ENCODE measurements at regions not wholly inside any gene's neighbourhood (a gene's known extent, or its start where the extent isn't known, plus 50 kb on each side); places are given as distances from the start of the nearest gene placed in this dataset.
"Not testable (repeated sequence)": the region's sequence is repeated elsewhere in the genome, so short reads cannot be mapped to it uniquely, and the experiment has no call there.

DNA sequence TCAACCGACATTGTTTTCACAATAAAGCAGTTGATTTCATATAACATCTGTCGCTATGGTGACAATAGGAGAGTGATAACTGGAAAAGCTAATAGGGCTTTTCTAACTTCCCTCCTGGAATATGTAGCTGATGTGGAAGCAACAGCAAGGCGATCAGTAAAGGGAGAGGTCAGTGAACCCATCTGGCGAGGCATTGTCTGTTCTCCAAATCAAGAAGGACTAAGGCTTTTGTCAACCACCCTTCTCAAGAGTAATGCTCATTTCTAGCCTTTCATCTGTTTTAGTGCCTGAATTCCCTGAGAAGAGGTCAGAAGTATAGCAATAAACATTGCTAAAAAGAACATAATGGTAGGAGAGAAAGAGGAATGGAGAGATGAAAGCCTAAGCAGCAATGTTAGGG is 201.3 kb downstream of the AKAP7 start:
- no peak for DNase-seq

DNA sequence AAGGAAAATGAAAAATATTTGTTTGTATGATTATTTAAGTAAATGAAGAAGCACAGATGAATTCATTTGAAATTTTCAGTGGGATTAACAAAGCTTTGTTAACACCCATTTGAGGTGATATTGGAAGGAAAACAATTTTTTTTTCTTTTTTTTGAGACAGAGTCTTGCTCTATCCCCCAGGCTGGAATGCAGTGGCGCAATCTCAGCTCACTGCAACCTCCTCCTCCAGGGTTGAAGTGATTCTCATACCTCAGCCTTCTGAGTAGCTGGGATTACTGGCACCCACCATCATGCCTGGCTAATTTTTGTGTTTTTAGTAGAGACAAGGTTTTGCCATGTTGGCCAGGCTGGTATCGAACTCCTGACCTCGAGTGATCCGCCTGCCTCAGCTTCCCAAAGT is 211.6 kb downstream of the AKAP7 start:
- not testable (repeated sequence) for DNase-seq

DNA sequence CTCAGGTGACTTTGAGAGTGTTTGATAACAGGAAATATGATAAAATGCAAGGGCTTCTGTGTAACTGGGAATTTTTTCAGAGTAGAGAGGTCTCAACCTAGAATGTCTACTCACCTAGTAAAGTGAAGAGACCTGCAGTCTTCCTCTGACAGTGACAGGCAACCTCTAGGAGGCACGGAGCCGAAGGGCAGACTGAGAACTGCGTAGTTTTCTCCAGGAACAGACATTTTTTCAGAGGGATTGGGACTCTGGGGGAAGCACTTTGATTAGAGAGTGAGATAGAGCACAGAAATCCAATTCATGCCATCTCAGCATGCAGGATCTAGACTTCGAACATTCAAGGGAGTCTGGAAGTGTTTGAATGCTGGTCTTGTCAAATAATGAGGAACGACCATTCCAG is 213.3 kb downstream of the AKAP7 start:
- DNase-seq, result no peak

DNA sequence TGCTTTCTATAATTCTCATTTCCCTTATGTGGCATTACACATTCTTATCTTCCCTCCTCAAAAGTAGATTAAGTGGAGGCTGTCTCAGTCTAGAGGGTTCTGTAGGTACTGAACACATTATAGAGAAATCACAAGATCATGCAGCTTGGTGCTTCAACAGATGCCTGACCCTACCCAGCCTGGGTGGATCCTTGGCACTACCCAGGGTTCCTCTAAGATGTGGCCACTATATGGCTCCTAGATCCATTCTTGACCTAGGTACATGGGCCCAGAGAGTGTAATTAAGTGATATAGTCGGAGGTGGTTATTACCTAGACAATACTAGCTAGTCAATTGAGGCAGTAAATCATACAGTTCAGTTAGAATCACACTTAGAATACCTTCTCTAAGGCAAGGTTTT is 213.9 kb downstream of the AKAP7 start:
- no peak for DNase-seq

DNA sequence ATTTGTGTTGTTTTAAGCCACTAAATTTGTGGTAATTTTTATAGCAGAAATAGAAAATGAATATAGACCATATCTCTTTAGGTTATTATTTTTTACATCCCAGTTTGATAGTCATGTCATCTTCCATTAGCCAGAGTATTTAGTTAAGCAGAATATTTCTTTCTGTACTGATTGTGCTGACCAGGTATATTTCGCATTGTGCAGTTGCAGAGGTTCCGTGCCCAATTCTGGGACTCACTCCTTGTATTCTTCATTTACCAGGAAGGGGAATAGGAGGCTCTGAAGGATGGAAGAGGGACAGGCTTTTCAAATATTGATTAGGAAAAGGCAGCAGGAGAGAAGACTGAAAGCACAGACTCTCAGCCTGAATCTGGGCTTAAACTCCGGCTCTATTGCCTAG is 217.8 kb downstream of the AKAP7 start:
- DNase-seq, result no peak

DNA sequence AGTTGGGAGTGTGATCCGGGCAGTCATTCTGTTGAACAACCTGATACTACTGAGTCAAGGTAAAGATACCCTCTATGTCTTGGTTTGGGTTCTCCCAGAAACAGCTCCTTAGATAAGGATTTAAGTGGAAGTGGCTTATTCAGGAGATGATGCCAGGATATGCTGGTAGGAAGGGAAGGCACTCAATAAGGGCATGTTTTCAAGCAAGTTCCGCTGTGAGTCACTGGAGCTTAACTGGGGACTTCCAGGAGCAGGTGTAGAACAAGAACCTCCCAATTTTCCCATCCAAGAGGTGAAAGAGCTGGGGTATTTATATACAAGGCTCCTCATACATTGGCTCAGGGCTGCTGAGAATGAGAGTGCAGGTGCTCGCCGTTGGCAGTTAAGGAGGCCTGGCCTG is 218.6 kb downstream of the AKAP7 start:
- DNase-seq, result no peak

DNA sequence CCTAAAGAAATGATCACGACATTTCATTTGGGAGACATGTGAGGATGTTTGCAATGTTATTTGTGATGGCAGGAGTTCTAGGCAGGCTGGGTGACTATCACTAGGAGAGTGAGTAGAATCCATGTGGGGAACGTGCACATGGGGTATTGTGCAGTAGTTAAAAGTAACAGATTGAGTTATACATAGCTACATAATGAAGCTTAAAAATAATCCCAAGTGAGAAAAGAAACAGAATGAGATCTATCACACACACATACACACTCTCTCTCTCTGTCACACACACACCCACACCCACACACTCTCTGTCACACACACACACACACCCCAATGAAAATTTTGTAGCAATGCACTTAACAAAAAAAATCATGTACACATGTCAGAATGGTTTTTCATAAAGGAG is 218.7 kb upstream of the ARG1 start:
- no peak for DNase-seq

DNA sequence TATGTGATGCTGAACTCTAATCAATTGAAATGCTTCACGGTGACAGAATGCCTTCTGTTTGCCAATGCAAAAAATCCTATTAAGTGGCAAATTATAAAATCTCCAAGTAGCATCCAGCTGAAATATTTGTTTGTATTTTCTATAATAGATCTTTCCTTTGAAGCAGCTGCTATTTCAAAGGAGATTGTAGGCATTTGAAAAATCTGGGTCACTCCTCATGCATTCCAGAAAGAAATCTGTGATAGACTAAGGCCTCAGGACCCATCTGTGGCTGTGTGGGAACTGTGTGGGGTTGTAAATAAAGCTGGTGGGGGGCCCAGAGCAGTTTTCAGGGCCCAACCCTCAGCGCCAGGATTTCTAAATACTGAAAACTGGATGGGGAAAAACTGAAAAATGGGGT is 216.9 kb upstream of the ARG1 start:
- DNase-seq, result no peak

DNA sequence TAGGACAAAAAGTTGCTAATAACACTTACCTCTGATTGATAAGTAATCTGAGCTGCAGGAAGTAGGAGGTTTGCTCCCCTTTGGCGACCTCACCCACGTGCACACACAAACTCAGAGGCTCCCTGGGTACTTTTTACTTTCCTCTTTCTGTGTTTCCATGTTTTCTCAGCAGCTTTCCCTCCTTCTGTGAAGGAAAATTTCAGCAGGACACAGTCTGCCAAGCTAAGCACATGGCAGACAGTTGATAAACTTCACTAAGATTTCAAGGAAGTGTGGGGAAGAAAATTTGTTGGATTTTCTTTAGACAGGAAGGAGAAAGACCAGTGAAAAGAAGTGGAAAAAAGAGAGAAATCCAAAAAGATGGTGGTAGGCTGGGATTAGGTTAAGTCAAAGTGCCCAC is 215.5 kb upstream of the ARG1 start:
- DNase-seq, result no peak

DNA sequence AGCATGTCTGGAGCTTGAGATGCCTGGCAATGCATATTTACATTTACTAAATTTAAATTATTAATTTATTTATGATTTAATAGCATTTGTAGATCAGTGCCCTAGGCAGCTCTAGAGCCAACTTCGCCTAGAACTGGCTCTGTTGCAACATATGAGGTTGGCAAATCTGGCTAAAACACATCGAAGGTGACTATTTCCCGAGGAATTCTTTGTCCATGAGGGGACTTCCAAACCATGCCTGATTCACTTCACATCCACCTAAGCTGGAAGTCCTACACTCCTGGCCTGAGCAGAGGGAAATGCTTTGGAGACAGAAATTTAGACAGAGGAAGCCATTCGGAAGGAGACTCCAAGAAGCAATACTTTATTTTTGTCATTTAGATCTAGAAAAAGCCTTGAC is 211.0 kb upstream of the ARG1 start:
- no peak for DNase-seq

DNA sequence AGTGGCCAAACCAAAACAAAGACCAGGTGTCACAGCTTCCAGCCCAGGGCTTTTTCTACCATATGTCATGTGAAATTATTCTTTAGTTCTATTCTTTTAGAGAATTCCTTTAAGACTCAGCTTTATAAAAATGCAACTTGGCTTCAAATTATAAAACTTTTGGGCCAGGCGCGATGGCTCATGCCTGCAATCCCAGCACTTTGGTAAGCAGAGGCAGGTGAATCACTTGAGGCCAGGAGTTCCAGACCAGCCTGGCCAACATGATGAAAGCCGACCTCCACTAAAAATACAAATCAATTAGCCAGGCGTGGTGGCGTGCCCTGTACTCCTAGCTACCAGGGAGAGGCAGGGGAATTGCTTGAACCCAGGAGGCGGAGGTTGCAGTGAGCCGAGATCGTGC is 210.3 kb upstream of the ARG1 start:
- no peak for DNase-seq

DNA sequence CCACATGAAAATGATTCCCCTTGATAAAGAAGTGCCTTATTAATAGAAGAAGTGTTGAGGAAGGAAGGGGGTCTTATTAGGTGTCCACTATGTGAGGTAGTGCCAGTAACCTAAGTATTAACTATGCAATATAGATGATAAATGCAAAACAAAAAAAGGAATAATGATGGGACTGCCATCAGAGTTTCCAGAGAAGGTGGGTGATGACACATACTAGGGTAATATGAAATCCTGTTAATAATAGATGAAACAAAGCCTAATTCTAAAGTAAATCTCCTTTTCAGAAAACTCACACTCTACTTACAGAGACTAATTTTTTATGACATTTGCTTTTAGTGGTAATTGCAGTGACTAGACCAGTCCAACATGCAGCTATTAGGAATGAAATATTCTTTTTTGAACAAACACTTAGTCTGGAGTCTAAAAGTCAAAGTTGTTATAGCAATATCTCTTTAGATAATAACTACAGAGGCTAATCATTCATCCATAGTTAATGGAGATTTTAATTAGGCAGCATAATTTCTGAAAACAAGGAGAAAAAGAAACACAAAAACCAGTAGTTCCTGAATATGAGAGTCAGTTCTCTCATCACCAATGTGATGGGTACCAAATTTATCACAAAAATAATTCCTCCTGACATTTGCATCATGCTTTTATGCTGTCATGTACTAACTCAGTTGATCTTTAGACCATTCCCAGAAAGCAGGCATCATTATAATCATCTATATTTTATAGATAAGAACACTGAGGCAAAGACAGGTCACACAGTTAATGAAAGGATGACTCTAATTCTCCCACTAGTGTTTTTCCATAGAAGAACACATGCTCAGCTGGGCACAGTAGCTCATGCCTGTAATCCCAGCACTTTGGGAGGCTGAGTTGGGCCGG is 208.8 kb upstream of the ARG1 start:
- no peak for DNase-seq

DNA sequence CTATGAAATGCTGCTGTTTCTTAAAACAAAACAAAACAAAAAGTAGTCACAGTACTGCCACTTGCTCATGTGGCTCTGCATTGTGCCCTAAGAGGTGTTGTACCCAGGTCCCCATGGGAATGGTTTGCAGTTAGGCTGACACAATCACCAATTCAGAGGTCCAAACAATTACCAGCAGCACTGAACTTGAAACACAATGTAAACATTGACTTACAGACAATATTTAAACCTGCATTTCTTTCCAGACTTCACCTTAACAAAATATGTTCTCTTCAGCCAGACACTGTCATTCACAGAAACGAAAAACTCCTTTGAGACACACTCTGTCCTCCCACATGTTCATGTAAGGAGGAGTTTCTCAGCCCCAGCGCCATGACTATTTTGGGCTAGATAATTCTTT is 206.8 kb upstream of the ARG1 start:
- no peak for DNase-seq

DNA sequence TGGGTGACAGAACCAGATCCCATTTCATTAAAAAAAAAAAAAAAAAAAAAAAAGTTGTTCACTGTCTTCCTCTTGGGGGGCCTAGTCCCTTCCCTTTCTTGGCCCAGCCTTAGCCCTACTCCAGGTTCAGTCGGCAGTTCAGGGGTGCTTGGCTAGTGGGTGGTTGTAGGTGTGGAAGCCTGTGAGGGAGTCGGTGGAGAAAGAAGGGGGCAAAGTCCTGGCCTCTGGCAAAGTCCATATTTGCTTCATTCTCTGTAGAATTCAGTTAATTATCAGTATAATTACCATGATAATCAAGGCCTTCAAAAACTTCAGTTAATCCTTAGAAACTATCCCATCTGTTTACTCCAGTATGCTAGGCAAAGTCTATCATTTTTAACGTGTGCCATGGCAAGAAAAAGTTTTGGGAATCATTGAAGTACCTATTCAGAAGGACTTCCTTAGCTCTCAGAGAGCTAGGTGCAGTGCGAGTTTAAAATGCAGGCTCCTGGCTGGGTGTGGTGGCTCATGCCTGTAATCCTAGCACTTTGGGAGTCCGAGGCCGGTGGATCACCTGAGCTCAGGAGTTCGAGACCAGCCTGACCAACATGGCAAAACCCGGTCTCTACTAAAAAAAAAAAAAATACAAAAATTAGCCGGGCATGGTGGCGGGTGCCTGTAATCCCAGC is 205.7 kb upstream of the ARG1 start:
- DNase-seq, result no peak

DNA sequence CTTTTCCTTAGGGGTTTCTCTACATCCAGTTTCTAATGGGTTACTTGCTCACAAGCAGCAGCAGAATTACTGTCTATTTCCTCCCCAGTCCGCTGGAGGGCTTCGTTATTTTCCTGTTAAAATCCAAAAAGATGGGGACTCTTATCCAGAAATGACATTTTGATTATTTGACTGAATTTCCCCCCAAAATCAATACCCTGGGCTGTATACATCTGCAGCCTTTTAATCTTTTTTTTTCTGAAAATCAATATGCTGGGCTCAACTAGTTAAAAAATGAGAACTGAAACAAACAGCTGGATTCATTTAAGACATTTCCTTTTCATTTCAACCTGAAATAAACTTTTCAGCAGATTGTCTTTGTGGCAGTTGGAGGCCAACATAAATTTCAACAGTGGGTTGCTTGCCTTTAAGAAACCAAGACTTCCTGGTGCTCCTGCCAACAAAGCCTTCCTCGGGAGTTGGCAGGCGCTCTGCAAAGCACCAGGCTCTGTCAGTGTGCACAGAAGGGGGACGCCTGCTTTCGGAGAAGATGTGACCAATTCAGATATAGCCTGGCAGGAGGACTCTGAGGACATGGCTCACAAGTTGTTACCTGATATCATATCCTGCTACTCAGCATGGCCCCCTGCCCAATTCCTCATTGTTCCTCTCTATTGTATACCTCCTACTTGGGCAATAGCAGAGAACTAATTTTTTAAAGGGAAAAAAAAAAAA is 204.7 kb upstream of the ARG1 start:
- DNase-seq, result no peak

DNA sequence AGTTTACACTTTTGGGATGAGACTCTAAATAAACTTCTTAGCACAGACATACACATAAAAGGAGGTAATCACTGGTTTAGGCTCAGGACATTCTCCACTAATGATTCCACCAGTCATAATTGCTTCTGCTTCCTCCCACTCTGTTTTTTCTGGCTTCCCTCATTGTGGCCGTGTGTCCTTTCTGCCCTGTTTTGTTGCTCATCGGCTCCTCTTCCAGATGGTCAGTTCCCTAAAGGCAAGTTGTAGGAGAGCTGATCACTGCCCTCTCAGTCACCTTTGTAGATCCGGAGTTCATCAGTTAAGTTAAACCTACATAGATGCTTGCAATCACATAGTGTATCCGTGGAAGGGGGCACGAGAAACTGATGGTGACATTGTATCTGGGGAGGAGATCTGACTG is 200.5 kb upstream of the ARG1 start:
- DNase-seq, result no peak

DNA sequence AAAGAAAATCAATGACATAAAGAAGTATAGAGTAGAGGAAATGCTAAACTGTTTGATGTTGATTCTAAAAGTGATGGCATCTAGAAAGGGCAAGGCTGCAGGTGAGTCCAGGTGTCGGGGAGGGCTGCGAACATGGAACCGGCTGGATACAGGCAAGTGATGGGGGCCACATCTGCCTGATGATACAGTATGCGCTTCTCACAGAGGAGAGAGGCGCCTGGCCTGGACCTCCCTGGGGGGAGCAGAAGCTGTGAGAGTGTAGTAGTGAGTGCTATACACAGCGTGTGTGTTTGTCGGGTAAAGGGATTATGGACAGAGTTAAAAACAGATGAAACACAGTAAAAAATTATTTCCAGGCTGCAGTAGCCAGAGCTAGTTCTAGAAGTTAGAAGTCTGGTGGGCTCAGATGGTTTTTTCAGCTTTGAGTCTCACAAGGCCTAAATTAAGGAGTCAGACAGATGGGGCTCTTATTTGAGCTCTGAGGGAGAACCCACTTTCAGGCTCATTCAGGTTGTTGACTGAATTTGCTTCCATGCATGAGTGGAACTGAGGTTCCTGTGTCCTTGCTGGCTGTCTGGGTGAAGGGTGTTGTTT is 195.8 kb upstream of the ARG1 start:
- no peak for DNase-seq

DNA sequence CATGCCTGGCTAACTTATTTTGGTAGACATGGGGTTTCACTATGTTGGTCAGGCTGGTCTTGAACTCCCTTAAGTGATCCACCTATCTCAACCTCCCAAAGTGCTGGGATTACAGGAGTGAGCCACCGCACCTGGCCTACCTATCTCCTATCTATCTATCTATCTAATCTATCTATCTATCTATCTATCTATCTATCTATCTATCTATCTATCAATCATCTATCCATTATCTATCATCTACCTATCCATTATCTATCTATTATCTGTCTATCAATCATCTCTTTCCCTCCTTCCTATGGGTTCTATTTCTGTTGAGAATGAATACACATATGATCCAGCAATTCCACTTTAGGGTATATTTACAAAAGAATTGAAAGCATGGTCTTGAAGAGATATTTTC is 194.2 kb upstream of the ARG1 start:
- no peak for DNase-seq

DNA sequence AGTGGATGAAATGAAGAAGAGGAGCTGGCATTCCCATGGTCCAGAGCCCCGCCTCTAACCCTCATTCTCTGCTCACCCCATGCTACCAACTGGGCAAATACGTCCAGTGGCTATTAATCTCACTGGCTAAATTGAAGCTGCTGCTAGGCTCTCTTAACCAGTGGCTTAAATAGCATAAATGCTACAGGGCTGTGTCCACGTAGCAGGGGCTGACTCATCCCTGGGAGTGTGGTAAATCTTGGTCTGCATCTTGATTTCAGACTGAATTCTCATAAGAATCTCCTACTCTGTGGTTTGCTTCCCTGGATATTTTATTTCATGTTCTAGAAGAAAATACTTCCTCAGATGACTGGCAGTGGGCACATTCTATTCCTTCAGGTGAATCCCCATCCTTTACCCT is 193.1 kb upstream of the ARG1 start:
- DNase-seq, result no peak

DNA sequence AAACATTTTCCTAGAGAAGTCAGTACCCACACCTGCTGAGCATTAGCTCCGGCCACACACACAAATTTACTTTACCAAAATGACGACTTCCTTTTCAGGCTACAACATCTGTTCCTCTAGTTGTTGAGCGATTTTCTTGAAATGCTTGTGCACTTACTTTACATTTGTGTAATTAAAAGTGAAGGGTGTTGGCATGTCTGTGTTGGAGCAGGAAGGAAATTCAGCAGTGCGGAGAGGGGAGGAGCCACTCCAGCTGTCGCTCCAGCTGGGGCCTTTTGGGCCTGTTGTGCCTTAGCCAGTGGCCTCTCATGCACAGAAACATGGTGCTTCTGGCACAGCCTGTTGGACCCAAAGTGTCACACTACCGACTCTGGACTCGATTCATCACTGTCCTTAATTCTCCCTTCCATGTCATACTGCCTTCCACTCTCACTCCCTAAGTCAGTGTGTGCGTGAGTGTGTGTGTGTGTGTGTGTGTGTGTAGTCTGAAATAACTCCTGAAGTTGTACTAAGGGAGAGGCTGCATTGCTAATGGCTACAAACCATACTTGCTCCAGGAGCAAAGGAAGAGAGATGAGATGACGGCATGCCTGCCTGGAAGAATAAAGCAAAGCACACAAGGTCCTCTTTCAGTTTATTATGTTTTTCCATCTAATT is 191.8 kb upstream of the ARG1 start:
- DNase-seq, result no peak

DNA sequence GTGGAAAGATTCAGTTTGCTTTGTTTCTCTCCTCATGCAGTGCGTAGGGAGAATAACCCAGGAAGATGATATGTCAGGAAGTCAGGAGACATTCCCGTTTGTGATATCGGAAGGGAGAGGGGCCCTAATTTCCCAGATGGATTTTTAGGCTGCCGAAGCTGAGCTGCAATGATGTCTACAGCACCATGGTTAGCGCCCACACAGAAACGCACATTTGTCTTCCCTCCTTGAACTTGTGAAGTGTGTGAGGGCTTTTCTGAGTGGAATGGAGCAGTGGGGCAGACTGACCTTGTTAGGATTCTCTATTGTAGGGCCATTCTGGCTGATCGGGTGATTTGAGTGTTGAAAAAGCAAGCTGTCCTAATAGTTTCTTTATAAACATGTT is 191.3 kb upstream of the ARG1 start:
- no peak for DNase-seq

DNA sequence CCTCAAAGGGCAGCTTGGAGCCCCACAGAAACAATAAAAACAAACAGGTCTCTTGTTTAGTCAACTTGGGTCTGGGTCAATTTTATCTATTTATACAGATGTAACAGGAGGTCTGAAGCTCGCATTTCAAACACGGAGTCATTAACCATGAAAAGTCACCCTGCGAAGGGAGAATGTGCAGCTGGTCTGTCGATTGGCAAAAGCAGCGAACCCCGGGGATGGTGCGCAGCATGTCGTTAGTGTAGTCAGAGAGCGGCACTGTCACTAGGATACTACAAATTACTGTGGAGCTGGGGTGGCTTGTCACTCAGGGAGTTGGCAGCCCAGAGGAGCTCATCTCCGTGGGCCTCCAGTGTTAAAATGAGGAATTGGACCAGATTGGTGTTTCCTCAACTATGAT is 190.4 kb upstream of the ARG1 start:
- DNase-seq, result no peak

Measured in activated CD4-positive, alpha-beta T cell treated with anti-CD3 and anti-CD28 coated beads for 48 hours (primary cell).